ENCODE measurements at regions not wholly inside any gene's neighbourhood (a gene's known extent, or its start where the extent isn't known, plus 50 kb on each side); places are given as distances from the start of the nearest gene placed in this dataset.
"Not testable (repeated sequence)": the region's sequence is repeated elsewhere in the genome, so short reads cannot be mapped to it uniquely, and the experiment has no call there.

GRCh38 chr6:17012421-17013225 is 89.2 kb upstream of the STMND1 start:
- peak; percentile 9 for DNase-seq (ENCODE audit: low spot score)

- DNase-seq (ENCODE audit: low spot score) = no peak
Measured at GRCh38 chr6:17011985-17012384, 89.9 kb upstream of the STMND1 start.

GRCh38 chr6:17007749-17008148 is 94.1 kb upstream of the STMND1 start:
- DNase-seq (ENCODE audit: low spot score) = no peak

GRCh38 chr6:17006543-17006942 is 95.3 kb upstream of the STMND1 start:
- no peak for DNase-seq (ENCODE audit: low spot score)

- DNase-seq (ENCODE audit: low spot score) = no peak
Measured at GRCh38 chr6:17004269-17004668, 97.6 kb upstream of the STMND1 start.

GRCh38 chr6:17002123-17002522 is 99.7 kb upstream of the STMND1 start:
- no peak for DNase-seq (ENCODE audit: low spot score)

- no peak for DNase-seq (ENCODE audit: low spot score)
Measured at GRCh38 chr6:17001188-17001587, 100.7 kb upstream of the STMND1 start.

- DNase-seq (ENCODE audit: low spot score) = no peak
Measured at GRCh38 chr6:16999491-17000436, 102.1 kb upstream of the STMND1 start.

- no peak for DNase-seq (ENCODE audit: low spot score)
Measured at GRCh38 chr6:16998461-16998860, 103.4 kb upstream of the STMND1 start.

GRCh38 chr6:16995511-16996250 is 106.2 kb upstream of the STMND1 start:
- DNase-seq (ENCODE audit: low spot score) = no peak

GRCh38 chr6:16993396-16993795 is 108.5 kb upstream of the STMND1 start:
- no peak for DNase-seq (ENCODE audit: low spot score)

GRCh38 chr6:16991981-16992629 is 109.7 kb upstream of the STMND1 start:
- DNase-seq (ENCODE audit: low spot score) = no peak

GRCh38 chr6:16989976-16990375 is 111.9 kb upstream of the STMND1 start:
- not testable (repeated sequence) for DNase-seq (ENCODE audit: low spot score)

GRCh38 chr6:16989382-16989781 is 112.5 kb upstream of the STMND1 start:
- DNase-seq (ENCODE audit: low spot score) = no peak

- no peak for DNase-seq (ENCODE audit: low spot score)
Measured at GRCh38 chr6:16987996-16988395, 113.9 kb upstream of the STMND1 start.

- no peak for DNase-seq (ENCODE audit: low spot score)
Measured at GRCh38 chr6:16985513-16986284, 116.2 kb upstream of the STMND1 start.

GRCh38 chr6:16982807-16983206 is 119.0 kb upstream of the STMND1 start:
- no peak for DNase-seq (ENCODE audit: low spot score)

GRCh38 chr6:16979677-16980370 is 122.0 kb upstream of the STMND1 start:
- DNase-seq (ENCODE audit: low spot score) = no peak

GRCh38 chr6:16978686-16979085 is 123.2 kb upstream of the STMND1 start:
- DNase-seq (ENCODE audit: low spot score) = no peak
